ENCODE measurements at regions not wholly inside any gene's neighbourhood (a gene's known extent, or its start where the extent isn't known, plus 50 kb on each side); places are given as distances from the start of the nearest gene placed in this dataset.

DNA sequence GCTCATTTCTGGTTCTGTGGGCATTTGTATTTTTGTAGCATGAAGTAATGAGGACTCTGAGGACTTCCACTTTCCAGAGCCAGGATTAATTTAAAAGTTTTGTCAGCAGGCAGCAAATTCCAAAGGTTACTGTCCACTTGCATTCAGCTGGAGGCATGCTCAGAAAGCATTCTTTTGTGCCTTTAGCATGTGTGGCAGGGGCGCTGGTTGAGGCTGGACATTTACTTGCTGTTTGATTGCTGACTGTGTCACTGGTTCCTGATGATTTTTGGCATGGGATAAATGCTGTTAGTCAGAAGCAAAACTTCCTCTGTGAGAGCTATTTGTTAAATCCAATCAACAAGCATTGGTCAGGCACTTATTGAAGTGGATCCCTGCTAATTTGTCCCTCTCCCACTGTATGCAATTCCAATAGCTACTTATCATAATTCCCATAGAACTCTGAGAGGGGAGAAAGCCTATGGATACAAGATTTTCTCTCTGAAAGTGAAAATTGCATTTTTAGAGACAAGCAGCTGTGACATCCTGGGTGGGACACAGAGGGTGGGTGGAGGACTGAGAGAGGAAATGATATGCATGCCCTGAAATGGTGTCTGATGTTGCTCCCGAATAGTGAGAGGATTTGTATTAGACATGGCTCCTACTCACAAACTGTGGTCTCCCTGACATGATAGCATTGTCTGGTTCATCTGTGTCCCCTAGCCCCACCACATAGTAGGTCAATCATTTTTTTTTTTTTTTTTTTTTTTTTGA lies 161.2 kb upstream of the WDR11 start:
- Histone ChIP-seq H3K4me2 (ENCODE audit: low read depth, low read length) (no peak overlapping the region), H3K9me3 (ENCODE audit: low read length) (no peaks in the 10 kb centered on the region), H3K79me2 (ENCODE audit: insufficient read depth, low read length) (no peaks in the 10 kb centered on the region), H3K9ac (ENCODE audit: insufficient read depth, low read depth, low read length) (no peak overlapping the region), H3K4me3 (replicated peaks in 1 of 3; ENCODE audit: insufficient read depth in 1 of 3, low read depth in 2 of 3, low read length in 3 of 3) (no peak overlapping the region), H2AFZ (ENCODE audit: low read length) (no peak overlapping the region), H3K4me1 (ENCODE audit: insufficient read depth, low read length) (no peaks in the 10 kb centered on the region), H3K27me3 (ENCODE audit: control insufficient read depth in 1 of 2, insufficient read depth in 2 of 2, low read length in 2 of 2) (peaks cover 0 to 5% of the 10 kb centered on the region in 2 experiments; a peak in 3 of 5 replicates), H3K36me3 (replicated peaks in 1 of 2; ENCODE audit: control insufficient read depth in 1 of 2, insufficient read depth in 2 of 2, low read length in 2 of 2) (no peaks in the 10 kb centered on the region), H3K27ac (ENCODE audit: extremely low read length, insufficient read depth, low read length) (no peak overlapping the region), H4K20me1 (ENCODE audit: insufficient read depth, low read length) (no peaks in the 10 kb centered on the region)
- DNase-seq (ENCODE audit: low spot score) (no peak), FAIRE-seq (no peak), ATAC-seq (no peak)
- POLR2A ChIA-PET: no interaction called here
- no TSS peak for BruUV-seq (replicated peaks)
- intact Hi-C loops (cut with micrococcal nuclease; ENCODE audit: unreplicated experiment) (no loop called here), in situ Hi-C loops (cut with HindIII; ENCODE audit: extremely low pct_ligation_motif_present, low pct_unique_long_range_greater_than_20kb) (no loop called here)
- WGBS (ENCODE audit: low lambda C conversion rate): 5% methylated on average over 2 of the region's 2 CpGs
- CTCF ChIA-PET (ENCODE audit: low intra/inter-chr PET ratio, low total read pairs): no interaction called here
- TF ChIP-seq ZNF317 (CRISPR knock-in tag; IDR thresholded peaks at IDR 0.05) (peak; percentile 73), RFX1 (IDR thresholded peaks at IDR 0.05) (no peak), ZNF292 (CRISPR knock-in tag; IDR thresholded peaks at IDR 0.05; ENCODE audit: borderline replicate concordance, low read depth) (no peak), HNF4A (CRISPR knock-in tag; IDR thresholded peaks at IDR 0.05) (no peak), FLYWCH1 (CRISPR knock-in tag; IDR thresholded peaks at IDR 0.05) (no peak), ZNF564 (CRISPR knock-in tag; IDR thresholded peaks at IDR 0.05) (no peak), ZBTB44 (CRISPR knock-in tag; IDR thresholded peaks at IDR 0.05) (no peak), ZSCAN20 (CRISPR knock-in tag; IDR thresholded peaks at IDR 0.05; ENCODE audit: borderline replicate concordance) (no peak)
- TF ChIP-seq, protein P1, sequence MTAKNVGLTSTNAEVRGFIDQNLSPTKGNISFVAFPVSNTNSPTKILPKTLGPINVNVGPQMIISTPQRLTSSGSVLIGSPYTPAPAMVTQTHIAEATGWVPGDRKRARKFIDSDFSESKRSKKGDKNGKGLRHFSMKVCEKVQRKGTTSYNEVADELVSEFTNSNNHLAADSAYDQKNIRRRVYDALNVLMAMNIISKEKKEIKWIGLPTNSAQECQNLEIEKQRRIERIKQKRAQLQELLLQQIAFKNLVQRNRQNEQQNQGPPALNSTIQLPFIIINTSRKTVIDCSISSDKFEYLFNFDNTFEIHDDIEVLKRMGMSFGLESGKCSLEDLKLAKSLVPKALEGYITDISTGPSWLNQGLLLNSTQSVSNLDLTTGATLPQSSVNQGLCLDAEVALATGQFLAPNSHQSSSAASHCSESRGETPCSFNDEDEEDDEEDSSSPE (CRISPR knock-in tag; IDR thresholded peaks at IDR 0.05): no peak
